Tibial nerve (tissue), 4 donors: ENCODE measurements at regions not wholly inside any gene's neighbourhood (a gene's known extent, or its start where the extent isn't known, plus 50 kb on each side); places are given as distances from the start of the nearest gene placed in this dataset.

Source experiments
- DNase-seq, 2 donors: peaks; one replicate each; pipeline ENCODE4 v3.0.0-alpha.2; 2019; ENCODE audit warnings: low spot score in 2 of 2
- H3K27ac ChIP-seq, 4 donors: fragments of 200-600 bp; sonication (generic) in 3 of 4; one replicate each; pipeline ENCODE4 v1.5.1; 2017 to 2019; ENCODE audit warnings: mild to moderate bottlenecking in 1 of 4
- H3K27me3 ChIP-seq, 2 donors: fragments of 200-600 bp; sonication (generic) in 1 of 2; one replicate each; pipeline versions ENCODE4 v1.5.1 to v1.6.0; 2017 to 2019
- H3K36me3 ChIP-seq, 3 donors: fragments of 200-600 bp; sonication (generic); one replicate each; pipeline ENCODE4 v1.5.1; 2018 to 2019
- H3K4me1 ChIP-seq, 4 donors: fragments of 200-600 bp; sonication (generic) in 3 of 4; one replicate each; pipeline ENCODE4 v1.5.1; 2017 to 2019
- H3K4me3 ChIP-seq, 4 donors: fragments of 200-600 bp; sonication (generic) in 3 of 4; one replicate each; pipeline ENCODE4 v1.5.1; 2017 to 2019; ENCODE audit warnings: mild to moderate bottlenecking in 1 of 4, moderate library complexity in 1 of 4
- H3K9me3 ChIP-seq, 4 donors: fragments of 200-600 bp; sonication (generic) in 3 of 4; one replicate each; pipeline ENCODE4 v1.5.1; 2017 to 2019
- EP300 ChIP-seq, 2 donors: sonication (generic); formaldehyde crosslinking; IDR thresholded peaks; one replicate each; pipeline ENCODE4 v1.6.1; 2017; ENCODE audit warnings: antibody characterized with exemption in 2 of 2, mild to moderate bottlenecking in 1 of 2
- POLR2A ChIP-seq, 2 donors: fragments of 450-650 bp; IDR thresholded peaks; one replicate each; pipeline ENCODE4 v1.6.1; 2017; ENCODE audit warnings: antibody characterized with exemption in 2 of 2, mild to moderate bottlenecking in 2 of 2, moderate library complexity in 2 of 2
- WGBS, 2 donors: methylation state at CpG; one replicate each; pipeline ENCODE4 v1.1.5; 2018; 5-methylcytosine and 5-hydroxymethylcytosine counted together
- TF ChIP-seq, protein P1 (sequence below), 5 experiments: fragments of 200-600 bp in 3 of 5; fragments of 450-650 bp in 2 of 5; sonication (generic) in 3 of 5; IDR thresholded peaks; one replicate each; pipeline ENCODE4 v1.5.1; 2016 to 2019; ENCODE audit warnings: antibody characterized with exemption in 5 of 5, mild to moderate bottlenecking in 3 of 5, moderate library complexity in 2 of 5

DNA sequence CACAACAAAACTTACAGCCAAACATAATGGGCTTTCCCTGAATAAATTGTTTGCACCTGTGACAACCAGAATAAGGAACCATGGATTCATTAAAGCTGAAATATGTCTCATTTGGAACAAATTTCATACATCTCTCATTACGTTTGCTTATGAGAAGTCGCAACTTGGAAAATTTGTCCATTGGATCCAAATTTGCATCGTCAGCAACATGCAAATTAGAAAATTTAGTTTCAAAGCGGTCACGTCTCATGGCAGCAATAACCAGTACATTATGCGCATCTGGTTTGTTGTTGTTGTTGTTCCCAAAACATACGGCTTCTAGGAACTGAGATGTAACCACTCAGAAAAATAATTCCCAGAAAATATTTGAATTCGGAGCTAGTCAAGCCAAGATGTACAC lies 1311.5 kb upstream of the CDH6 start:
- Histone ChIP-seq H3K9me3 (no peaks in the 10 kb centered on the region), H3K4me3 (no peak overlapping the region), H3K27ac (no peak overlapping the region), H3K27me3 (no peaks in the 10 kb centered on the region), H3K4me1 (no peaks in the 10 kb centered on the region), H3K36me3 (no peaks in the 10 kb centered on the region)
- DNase-seq: no peak
- WGBS, 2 donors: 82 to 93% methylated on average over 8 of the region's 8 CpGs
- TF ChIP-seq EP300 (IDR thresholded peaks at IDR 0.05) (no peak), POLR2A (IDR thresholded peaks at IDR 0.05) (no peak)
- TF ChIP-seq, protein P1, sequence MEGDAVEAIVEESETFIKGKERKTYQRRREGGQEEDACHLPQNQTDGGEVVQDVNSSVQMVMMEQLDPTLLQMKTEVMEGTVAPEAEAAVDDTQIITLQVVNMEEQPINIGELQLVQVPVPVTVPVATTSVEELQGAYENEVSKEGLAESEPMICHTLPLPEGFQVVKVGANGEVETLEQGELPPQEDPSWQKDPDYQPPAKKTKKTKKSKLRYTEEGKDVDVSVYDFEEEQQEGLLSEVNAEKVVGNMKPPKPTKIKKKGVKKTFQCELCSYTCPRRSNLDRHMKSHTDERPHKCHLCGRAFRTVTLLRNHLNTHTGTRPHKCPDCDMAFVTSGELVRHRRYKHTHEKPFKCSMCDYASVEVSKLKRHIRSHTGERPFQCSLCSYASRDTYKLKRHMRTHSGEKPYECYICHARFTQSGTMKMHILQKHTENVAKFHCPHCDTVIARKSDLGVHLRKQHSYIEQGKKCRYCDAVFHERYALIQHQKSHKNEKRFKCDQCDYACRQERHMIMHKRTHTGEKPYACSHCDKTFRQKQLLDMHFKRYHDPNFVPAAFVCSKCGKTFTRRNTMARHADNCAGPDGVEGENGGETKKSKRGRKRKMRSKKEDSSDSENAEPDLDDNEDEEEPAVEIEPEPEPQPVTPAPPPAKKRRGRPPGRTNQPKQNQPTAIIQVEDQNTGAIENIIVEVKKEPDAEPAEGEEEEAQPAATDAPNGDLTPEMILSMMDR (IDR thresholded peaks at IDR 0.05): no peak

DNA sequence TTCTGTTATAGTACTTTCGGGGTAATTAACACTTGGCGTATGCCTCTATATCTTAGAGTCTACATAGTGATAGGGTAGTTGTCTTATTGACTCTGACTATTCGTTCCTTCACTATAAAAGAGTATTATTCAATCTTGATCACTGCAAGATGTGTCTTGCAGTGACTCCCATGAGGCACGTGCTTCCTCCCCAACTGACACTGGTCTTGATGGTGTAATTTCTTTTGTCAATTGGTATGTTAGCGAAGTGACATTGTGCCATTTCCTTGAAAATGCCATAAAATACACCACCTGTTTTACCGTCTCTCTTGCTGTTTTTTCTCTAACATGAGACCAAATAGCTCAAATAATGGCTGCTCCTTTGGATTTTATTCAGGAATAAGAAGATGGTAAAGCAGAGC lies 1314.1 kb upstream of the CDH6 start:
- no peak for DNase-seq
- TF ChIP-seq, protein P1 (IDR thresholded peaks at IDR 0.05): no peak
- TF ChIP-seq POLR2A (IDR thresholded peaks at IDR 0.05): no peak
- H3K27ac ChIP-seq: no peak overlapping the region
- no peak overlapping the region for H3K4me3 ChIP-seq
- 71 to 73% methylated on average over 6 of the region's 6 CpGs for WGBS, 2 donors
- no peaks in the 10 kb centered on the region for H3K4me1 ChIP-seq
- H3K9me3 ChIP-seq: no peaks in the 10 kb centered on the region
- H3K36me3 ChIP-seq: no peaks in the 10 kb centered on the region
- no peaks in the 10 kb centered on the region for H3K27me3 ChIP-seq

DNA sequence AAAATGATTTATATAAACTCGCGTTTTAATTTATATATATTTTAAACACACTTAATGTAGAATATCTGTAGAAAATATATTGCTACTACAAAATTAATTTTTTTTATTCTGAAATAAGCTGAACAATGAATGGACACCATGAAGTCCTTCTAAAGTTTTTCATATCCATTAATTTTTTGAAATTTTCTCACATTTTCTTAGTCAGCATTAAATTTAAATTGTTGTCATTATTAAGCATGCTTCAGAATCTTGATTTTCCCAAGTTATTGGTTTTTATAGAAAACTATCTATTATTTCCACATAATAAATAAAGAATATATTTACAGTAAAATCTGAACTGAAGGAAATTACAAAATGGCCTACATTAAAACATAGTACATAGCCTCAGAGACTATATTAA lies 1314.9 kb upstream of the CDH6 start:
- Histone ChIP-seq H3K27ac (no peak overlapping the region), H3K4me1 (no peaks in the 10 kb centered on the region), H3K36me3 (no peaks in the 10 kb centered on the region), H3K9me3 (no peaks in the 10 kb centered on the region), H3K4me3 (no peak overlapping the region), H3K27me3 (no peaks in the 10 kb centered on the region)
- WGBS, 2 donors: 94 to 98% methylated on average over 2 of the region's 2 CpGs
- DNase-seq: no peak
- TF ChIP-seq, protein P1 (IDR thresholded peaks at IDR 0.05): no peak

DNA sequence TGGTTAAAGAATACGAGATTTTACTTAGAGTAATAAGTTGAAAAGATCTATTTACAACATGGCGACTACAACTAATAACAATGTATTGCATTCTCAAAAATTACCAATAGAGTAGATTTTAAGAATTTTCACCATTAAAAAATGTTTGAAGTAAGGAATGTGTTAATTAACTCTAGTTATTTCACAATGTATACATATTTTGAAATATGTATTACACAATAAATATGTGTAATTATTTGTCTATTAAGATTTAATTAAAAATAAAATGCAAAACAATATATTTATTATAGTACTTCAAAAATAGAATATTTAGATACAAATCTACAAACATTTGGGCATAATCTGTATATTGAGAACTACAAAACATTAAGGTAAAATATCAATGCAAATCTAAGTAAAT lies 1326.3 kb upstream of the CDH6 start:
- H3K36me3 ChIP-seq: no peaks in the 10 kb centered on the region
- H3K27me3 ChIP-seq: no peaks in the 10 kb centered on the region
- no peak for DNase-seq
- H3K4me3 ChIP-seq: no peak overlapping the region
- H3K9me3 ChIP-seq: no peaks in the 10 kb centered on the region
- TF ChIP-seq, protein P1 (IDR thresholded peaks at IDR 0.05): no peak
- TF ChIP-seq POLR2A (IDR thresholded peaks at IDR 0.05) (no peak), EP300 (IDR thresholded peaks at IDR 0.05) (no peak)
- H3K4me1 ChIP-seq: no peaks in the 10 kb centered on the region
- WGBS, 2 donors: 79 to 82% methylated on average over 2 of the region's 2 CpGs
- H3K27ac ChIP-seq: no peak overlapping the region

DNA sequence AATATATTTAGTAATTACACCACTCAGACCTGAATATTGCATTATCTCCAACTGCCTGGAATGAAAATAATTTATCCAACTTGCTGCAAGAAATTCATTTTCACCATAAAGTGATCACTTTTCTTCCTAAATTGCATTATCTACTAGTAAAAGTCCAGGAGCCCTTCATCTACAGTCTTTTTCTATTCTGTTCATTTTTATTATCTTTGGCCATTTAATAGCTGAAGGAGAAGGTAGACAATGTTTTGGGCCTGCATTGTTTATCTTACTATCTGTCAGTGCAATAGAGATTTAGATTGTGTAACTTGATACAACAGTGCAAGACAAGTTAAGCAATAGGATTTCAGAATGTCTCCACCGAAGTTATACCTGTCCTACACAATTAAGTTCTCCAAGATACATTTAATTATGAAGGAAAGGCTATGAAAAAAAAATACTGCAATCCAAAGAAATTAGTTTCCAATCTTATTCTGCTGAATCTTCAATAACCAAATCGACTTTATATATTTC lies 1339.7 kb upstream of the CDH6 start:
- no peak for DNase-seq
- Histone ChIP-seq H3K36me3 (no peaks in the 10 kb centered on the region), H3K27me3 (no peaks in the 10 kb centered on the region), H3K4me1 (no peaks in the 10 kb centered on the region), H3K9me3 (peaks cover 0 to 8% (median 0%) of the 10 kb centered on the region in 4 donors), H3K4me3 (no peak overlapping the region), H3K27ac (no peak overlapping the region)
- WGBS, 2 donors: 37 to 73% methylated on average over 2 of the region's 2 CpGs
- TF ChIP-seq, protein P1 (IDR thresholded peaks at IDR 0.05): no peak
- TF ChIP-seq EP300 (IDR thresholded peaks at IDR 0.05) (no peak), POLR2A (IDR thresholded peaks at IDR 0.05) (no peak)
